ENCODE measurements at regions not wholly inside any gene's neighbourhood (a gene's known extent, or its start where the extent isn't known, plus 50 kb on each side); places are given as distances from the start of the nearest gene placed in this dataset.

DNA sequence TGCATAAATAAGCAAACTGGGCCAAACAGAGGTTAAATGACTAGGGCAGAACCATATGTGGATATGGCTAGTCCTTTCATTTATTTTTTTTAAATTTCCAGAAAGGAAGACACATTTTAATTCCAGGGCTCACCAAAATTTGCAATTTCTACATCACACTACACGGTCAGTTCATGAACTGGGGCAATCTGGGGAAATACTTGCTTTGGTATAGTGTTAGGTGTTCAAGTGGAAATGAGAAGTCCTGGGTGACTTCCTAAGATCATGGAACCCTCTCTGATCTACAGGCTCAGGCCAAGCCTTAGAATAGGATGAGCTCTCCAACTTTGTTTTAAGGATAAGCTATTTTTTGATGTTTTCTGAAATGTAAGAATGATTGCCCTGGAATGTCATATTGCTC is 128.6 kb upstream of the SPACA1 start:
- no peak overlapping the region for H3K4me2 ChIP-seq (ENCODE audit: insufficient read depth, low read length, poor library complexity, severe bottlenecking)
- H2BK15ac ChIP-seq (ENCODE audit: low read length): no peak overlapping the region
- no peak for DNase-seq (ENCODE audit: low spot score)
- no peak overlapping the region for H3K4ac ChIP-seq (ENCODE audit: low read length)
- no peak overlapping the region for H2AFZ ChIP-seq (ENCODE audit: low read length)
- H3K27ac ChIP-seq (replicated peaks; ENCODE audit: low read length): no peak overlapping the region
- no peak overlapping the region for H2BK12ac ChIP-seq (ENCODE audit: low read length)
- no peak overlapping the region for H4K8ac ChIP-seq (ENCODE audit: low read depth, low read length)
- no peaks in the 10 kb centered on the region for H3K27me3 ChIP-seq (ENCODE audit: control insufficient read depth in 3 of 3, insufficient read depth in 3 of 3, low read depth in 1 of 3, low read length in 3 of 3)
- no peak overlapping the region for H3K18ac ChIP-seq (ENCODE audit: low read length)
- no peak overlapping the region for H3K4me3 ChIP-seq (ENCODE audit: low read length in 2 of 2)
- no peak overlapping the region for H4K91ac ChIP-seq (ENCODE audit: low read depth, low read length, poor library complexity)
- H3K9ac ChIP-seq (ENCODE audit: low read depth, low read length, poor library complexity): no peak overlapping the region
- H2BK5ac ChIP-seq (ENCODE audit: low read length): no peak overlapping the region
- no peak overlapping the region for H2AK5ac ChIP-seq (ENCODE audit: low read depth, low read length)
- no peak overlapping the region for H3K23ac ChIP-seq (ENCODE audit: low read depth, low read length, poor library complexity)
- no peak overlapping the region for H3K14ac ChIP-seq (ENCODE audit: low read length)
- H3K79me1 ChIP-seq (ENCODE audit: low read depth, low read length): no peaks in the 10 kb centered on the region
- WGBS, 2 donors (ENCODE audit: extremely low coverage in 2 of 2, insufficient read length in 2 of 2, insufficient replicate concordance in 1 of 2): no CpG with 5 or more reads among the region's 1 CpG
- H3K9me3 ChIP-seq (replicated peaks in 1 of 2; ENCODE audit: control insufficient read depth in 2 of 2, insufficient read depth in 1 of 2, low read depth in 1 of 2, low read length in 2 of 2): peaks cover 2 to 16% of the 10 kb centered on the region in 2 donors
- no peak overlapping the region for H2BK120ac ChIP-seq (ENCODE audit: low read depth, low read length)
- no peaks in the 10 kb centered on the region for H3K36me3 ChIP-seq (replicated peaks in 1 of 2; ENCODE audit: control insufficient read depth in 2 of 2, insufficient read depth in 2 of 2, low read length in 2 of 2)
- peaks cover 0 to 5% of the 10 kb centered on the region in 2 donors for H3K4me1 ChIP-seq (ENCODE audit: control insufficient read depth in 2 of 2, insufficient read depth in 1 of 2, low read depth in 1 of 2, low read length in 2 of 2)

DNA sequence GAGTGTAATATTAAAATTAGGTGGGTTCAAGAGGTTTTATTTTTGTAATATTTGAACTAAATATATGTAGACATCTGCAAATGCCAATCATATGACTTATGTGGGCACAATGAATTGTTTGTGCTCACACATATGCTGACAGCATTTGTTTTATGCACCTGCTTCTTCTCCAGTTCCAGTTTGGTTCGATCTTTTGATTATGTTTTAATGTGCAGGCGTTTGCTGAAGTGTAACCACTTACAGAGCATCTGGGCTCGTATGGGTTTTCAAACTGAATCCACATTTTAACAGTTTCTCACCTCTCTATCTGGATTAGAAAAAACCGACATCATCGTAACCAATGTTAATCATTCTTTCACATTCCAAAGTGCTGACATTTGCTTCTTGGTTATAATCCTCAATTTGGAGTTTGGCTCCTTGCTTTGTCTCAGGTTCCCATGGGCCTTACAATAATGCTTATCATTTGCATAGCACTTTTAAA is 129.1 kb upstream of the SPACA1 start:
- Histone ChIP-seq H3K14ac (ENCODE audit: low read length) (no peak overlapping the region), H3K36me3 (replicated peaks in 1 of 2; ENCODE audit: control insufficient read depth in 2 of 2, insufficient read depth in 2 of 2, low read length in 2 of 2) (no peaks in the 10 kb centered on the region), H2AK5ac (ENCODE audit: low read depth, low read length) (no peak overlapping the region), H2BK15ac (ENCODE audit: low read length) (no peak overlapping the region), H3K9me3 (replicated peaks in 1 of 2; ENCODE audit: control insufficient read depth in 2 of 2, insufficient read depth in 1 of 2, low read depth in 1 of 2, low read length in 2 of 2) (peaks cover 2 to 16% of the 10 kb centered on the region in 2 donors), H4K8ac (ENCODE audit: low read depth, low read length) (no peak overlapping the region), H3K4me3 (ENCODE audit: low read length in 2 of 2) (no peak overlapping the region), H3K4me2 (ENCODE audit: insufficient read depth, low read length, poor library complexity, severe bottlenecking) (no peak overlapping the region), H2BK120ac (ENCODE audit: low read depth, low read length) (no peak overlapping the region), H3K4ac (ENCODE audit: low read length) (no peak overlapping the region), H4K91ac (ENCODE audit: low read depth, low read length, poor library complexity) (no peak overlapping the region), H3K27ac (replicated peaks; ENCODE audit: low read length) (no peak overlapping the region), H3K27me3 (ENCODE audit: control insufficient read depth in 3 of 3, insufficient read depth in 3 of 3, low read depth in 1 of 3, low read length in 3 of 3) (no peaks in the 10 kb centered on the region), H3K23ac (ENCODE audit: low read depth, low read length, poor library complexity) (no peak overlapping the region), H2AFZ (ENCODE audit: low read length) (no peak overlapping the region), H2BK12ac (ENCODE audit: low read length) (no peak overlapping the region), H3K4me1 (ENCODE audit: control insufficient read depth in 2 of 2, insufficient read depth in 1 of 2, low read depth in 1 of 2, low read length in 2 of 2) (peaks cover 2 to 10% of the 10 kb centered on the region in 2 donors), H3K79me1 (ENCODE audit: low read depth, low read length) (no peaks in the 10 kb centered on the region), H2BK5ac (ENCODE audit: low read length) (no peak overlapping the region), H3K9ac (ENCODE audit: low read depth, low read length, poor library complexity) (no peak overlapping the region), H3K18ac (ENCODE audit: low read length) (no peak overlapping the region)
- WGBS, 2 donors (ENCODE audit: extremely low coverage in 2 of 2, insufficient read length in 2 of 2, insufficient replicate concordance in 1 of 2): no CpG with 5 or more reads among the region's 5 CpGs
- no peak for DNase-seq (ENCODE audit: low spot score)

DNA sequence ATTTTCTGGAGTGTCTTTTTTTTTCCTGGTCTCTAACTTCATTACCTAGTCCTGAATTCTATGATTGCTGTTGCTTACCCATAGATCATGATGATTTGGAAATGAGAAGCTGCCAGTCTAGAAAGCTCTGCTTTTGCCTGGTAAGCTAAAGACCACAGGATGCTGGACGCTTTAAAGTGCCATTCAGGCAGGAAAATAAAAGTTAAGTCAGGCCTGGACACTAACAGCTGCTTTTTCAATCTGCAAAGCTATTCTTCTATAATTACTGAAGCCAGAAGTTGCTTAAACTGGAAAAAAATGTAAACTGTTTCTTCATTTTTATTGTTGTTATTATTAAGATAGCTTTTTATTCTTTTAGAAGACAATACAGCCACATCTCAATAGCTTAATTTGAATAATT is 129.8 kb upstream of the SPACA1 start:
- no peak overlapping the region for H3K4me3 ChIP-seq (ENCODE audit: low read length in 2 of 2)
- peaks cover 5 to 14% of the 10 kb centered on the region in 2 donors for H3K4me1 ChIP-seq (ENCODE audit: control insufficient read depth in 2 of 2, insufficient read depth in 1 of 2, low read depth in 1 of 2, low read length in 2 of 2)
- H3K4me2 ChIP-seq (ENCODE audit: insufficient read depth, low read length, poor library complexity, severe bottlenecking): no peak overlapping the region
- no peak overlapping the region for H3K4ac ChIP-seq (ENCODE audit: low read length)
- no peak overlapping the region for H3K9ac ChIP-seq (ENCODE audit: low read depth, low read length, poor library complexity)
- H3K14ac ChIP-seq (ENCODE audit: low read length): no peak overlapping the region
- no peaks in the 10 kb centered on the region for H3K27me3 ChIP-seq (ENCODE audit: control insufficient read depth in 3 of 3, insufficient read depth in 3 of 3, low read depth in 1 of 3, low read length in 3 of 3)
- H3K23ac ChIP-seq (ENCODE audit: low read depth, low read length, poor library complexity): no peak overlapping the region
- H2AK5ac ChIP-seq (ENCODE audit: low read depth, low read length): no peak overlapping the region
- no peak overlapping the region for H4K91ac ChIP-seq (ENCODE audit: low read depth, low read length, poor library complexity)
- H2BK120ac ChIP-seq (ENCODE audit: low read depth, low read length): no peak overlapping the region
- H2BK5ac ChIP-seq (ENCODE audit: low read length): no peak overlapping the region
- no peak overlapping the region for H3K18ac ChIP-seq (ENCODE audit: low read length)
- no peak overlapping the region for H2AFZ ChIP-seq (ENCODE audit: low read length)
- no peaks in the 10 kb centered on the region for H3K79me1 ChIP-seq (ENCODE audit: low read depth, low read length)
- H2BK15ac ChIP-seq (ENCODE audit: low read length): no peak overlapping the region
- no peak overlapping the region for H2BK12ac ChIP-seq (ENCODE audit: low read length)
- no CpG with 5 or more reads among the region's 1 CpG for WGBS, 2 donors (ENCODE audit: extremely low coverage in 2 of 2, insufficient read length in 2 of 2, insufficient replicate concordance in 1 of 2)
- no peaks in the 10 kb centered on the region for H3K36me3 ChIP-seq (replicated peaks in 1 of 2; ENCODE audit: control insufficient read depth in 2 of 2, insufficient read depth in 2 of 2, low read length in 2 of 2)
- no peak overlapping the region for H3K27ac ChIP-seq (replicated peaks; ENCODE audit: low read length)
- H3K9me3 ChIP-seq (replicated peaks in 1 of 2; ENCODE audit: control insufficient read depth in 2 of 2, insufficient read depth in 1 of 2, low read depth in 1 of 2, low read length in 2 of 2): peaks cover 2 to 16% of the 10 kb centered on the region in 2 donors
- DNase-seq (ENCODE audit: low spot score): no peak
- H4K8ac ChIP-seq (ENCODE audit: low read depth, low read length): no peak overlapping the region

DNA sequence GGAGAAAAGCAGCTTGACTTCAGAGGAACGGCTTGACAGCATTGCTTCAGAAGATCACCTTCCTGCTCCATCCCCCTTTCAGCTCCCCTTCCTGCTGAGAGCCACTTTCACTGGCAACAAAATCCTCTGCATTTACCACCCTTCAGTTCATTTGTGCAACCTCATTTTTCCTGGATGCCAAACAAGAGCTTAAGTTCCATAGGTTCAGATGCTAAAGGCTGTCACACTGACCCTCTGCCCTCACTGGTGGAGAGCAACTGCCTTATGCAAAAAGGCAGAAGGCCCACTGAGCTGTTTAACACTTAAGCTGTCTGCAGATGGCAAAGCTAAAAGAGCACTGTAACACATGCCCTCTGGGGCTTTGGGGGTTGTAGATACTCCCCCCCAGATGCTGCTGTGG is 131.2 kb upstream of the SPACA1 start:
- Histone ChIP-seq H2BK12ac (ENCODE audit: low read length) (no peak overlapping the region), H2BK120ac (ENCODE audit: low read depth, low read length) (no peak overlapping the region), H2AFZ (ENCODE audit: low read length) (no peak overlapping the region), H3K4me2 (ENCODE audit: insufficient read depth, low read length, poor library complexity, severe bottlenecking) (no peak overlapping the region), H3K9me3 (replicated peaks in 1 of 2; ENCODE audit: control insufficient read depth in 2 of 2, insufficient read depth in 1 of 2, low read depth in 1 of 2, low read length in 2 of 2) (peaks cover 2 to 16% of the 10 kb centered on the region in 2 donors), H4K91ac (ENCODE audit: low read depth, low read length, poor library complexity) (no peak overlapping the region), H3K36me3 (replicated peaks in 1 of 2; ENCODE audit: control insufficient read depth in 2 of 2, insufficient read depth in 2 of 2, low read length in 2 of 2) (no peaks in the 10 kb centered on the region), H3K14ac (ENCODE audit: low read length) (no peak overlapping the region), H3K23ac (ENCODE audit: low read depth, low read length, poor library complexity) (no peak overlapping the region), H3K18ac (ENCODE audit: low read length) (no peak overlapping the region), H2BK5ac (ENCODE audit: low read length) (no peak overlapping the region), H3K4me1 (ENCODE audit: control insufficient read depth in 2 of 2, insufficient read depth in 1 of 2, low read depth in 1 of 2, low read length in 2 of 2) (peaks cover 5 to 12% of the 10 kb centered on the region in 2 donors), H4K8ac (ENCODE audit: low read depth, low read length) (no peak overlapping the region), H2AK5ac (ENCODE audit: low read depth, low read length) (no peak overlapping the region), H3K27me3 (ENCODE audit: control insufficient read depth in 3 of 3, insufficient read depth in 3 of 3, low read depth in 1 of 3, low read length in 3 of 3) (no peaks in the 10 kb centered on the region), H3K79me1 (ENCODE audit: low read depth, low read length) (no peaks in the 10 kb centered on the region), H2BK15ac (ENCODE audit: low read length) (no peak overlapping the region), H3K9ac (ENCODE audit: low read depth, low read length, poor library complexity) (no peak overlapping the region), H3K27ac (replicated peaks; ENCODE audit: low read length) (no peak overlapping the region), H3K4ac (ENCODE audit: low read length) (no peak overlapping the region), H3K4me3 (ENCODE audit: low read length in 2 of 2) (no peak overlapping the region)
- DNase-seq (ENCODE audit: low spot score): no peak
- WGBS, 2 donors (ENCODE audit: extremely low coverage in 2 of 2, insufficient read length in 2 of 2, insufficient replicate concordance in 1 of 2): no CpG with 5 or more reads among the region's 1 CpG

Measured in neuronal stem cell (in vitro differentiated cells).